HG03354 (cell line): ENCODE measurements at regions not wholly inside any gene's neighbourhood (a gene's known extent, or its start where the extent isn't known, plus 50 kb on each side); places are given as distances from the start of the nearest gene placed in this dataset.
"Not testable (repeated sequence)": the region's sequence is repeated elsewhere in the genome, so short reads cannot be mapped to it uniquely, and the experiment has no call there.

Experiments used
- ATAC-seq: cut with Tn5 transposase; IDR thresholded peaks from one replicate; pipeline ENCODE4 v1.9.1; 2021; ENCODE audit warnings: mild to moderate bottlenecking; ENCODE audit not compliant: unreplicated experiment, poor library complexity, severe bottlenecking

DNA sequence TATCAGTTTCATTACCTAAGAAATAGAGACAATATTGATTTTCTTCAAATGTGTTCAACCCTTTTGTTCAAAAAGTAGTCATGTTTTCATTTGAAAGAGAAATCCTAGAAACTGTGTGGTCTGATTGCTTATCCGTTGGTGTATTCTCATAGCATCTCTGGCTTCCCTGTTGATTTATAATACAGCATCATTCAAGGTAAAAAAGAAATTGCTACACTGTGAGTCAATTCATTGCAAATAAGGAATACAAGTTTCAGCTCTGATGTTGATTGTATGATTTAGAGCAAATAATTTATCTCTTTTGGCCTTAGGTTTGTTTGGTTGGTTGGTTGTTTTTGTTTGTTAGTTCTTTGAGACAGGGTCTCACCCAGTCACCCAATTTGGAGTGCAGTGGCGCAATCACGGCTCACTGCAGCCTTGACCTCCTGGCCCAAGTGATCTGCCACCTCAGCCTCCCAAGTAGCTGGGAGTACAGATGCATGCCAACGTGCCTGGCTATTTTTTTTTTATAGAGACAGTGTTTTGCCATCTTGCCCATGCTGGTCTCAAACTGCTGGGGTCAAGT, 185.5 kb upstream of the TNFAIP3 start:
- ATAC-seq = no peak

DNA sequence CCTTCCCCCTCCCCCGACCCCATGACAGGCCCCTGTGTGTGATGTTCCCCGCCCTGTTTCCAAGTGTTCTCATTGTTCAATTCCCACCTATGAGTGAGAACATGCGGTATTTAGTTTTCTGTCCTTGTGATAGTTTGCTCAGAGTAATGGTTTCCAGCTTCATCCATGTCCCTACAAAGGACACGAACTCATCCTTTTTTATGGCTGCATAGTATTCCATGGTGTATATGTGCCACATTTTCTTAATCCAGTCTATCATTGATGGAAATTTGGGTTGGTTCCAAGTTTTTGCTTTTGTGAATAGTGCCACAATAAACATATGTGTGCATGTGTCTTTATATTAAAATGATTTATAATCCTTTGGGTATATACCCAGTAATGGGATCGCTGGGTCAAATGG, 184.4 kb upstream of the TNFAIP3 start:
- ATAC-seq = not testable (repeated sequence)

DNA sequence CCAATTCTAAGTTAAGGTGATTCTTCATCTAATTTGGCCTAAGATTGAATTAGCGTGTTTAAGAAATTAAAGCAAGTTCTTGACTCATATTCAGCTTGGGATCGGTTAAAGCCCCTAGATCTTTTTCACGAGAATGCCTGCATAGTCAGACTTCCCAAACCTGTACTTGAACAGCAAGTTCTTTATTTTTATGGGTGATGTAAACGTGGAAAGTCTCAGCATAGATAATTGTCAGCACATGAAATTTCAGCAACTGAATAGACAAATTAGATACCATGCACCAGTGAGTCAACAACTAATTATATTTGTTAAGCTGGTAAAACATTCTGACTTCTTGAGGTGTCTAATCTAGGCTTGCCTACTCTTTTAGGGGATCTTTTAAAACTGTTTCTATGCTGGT, 183.1 kb upstream of the TNFAIP3 start:
- ATAC-seq = no peak

GRCh38 chr6:137685798-137686375, 181.2 kb upstream of the TNFAIP3 start:
- no peak for ATAC-seq

GRCh38 chr6:137687818-137688217, 179.2 kb upstream of the TNFAIP3 start:
- no peak for ATAC-seq

DNA sequence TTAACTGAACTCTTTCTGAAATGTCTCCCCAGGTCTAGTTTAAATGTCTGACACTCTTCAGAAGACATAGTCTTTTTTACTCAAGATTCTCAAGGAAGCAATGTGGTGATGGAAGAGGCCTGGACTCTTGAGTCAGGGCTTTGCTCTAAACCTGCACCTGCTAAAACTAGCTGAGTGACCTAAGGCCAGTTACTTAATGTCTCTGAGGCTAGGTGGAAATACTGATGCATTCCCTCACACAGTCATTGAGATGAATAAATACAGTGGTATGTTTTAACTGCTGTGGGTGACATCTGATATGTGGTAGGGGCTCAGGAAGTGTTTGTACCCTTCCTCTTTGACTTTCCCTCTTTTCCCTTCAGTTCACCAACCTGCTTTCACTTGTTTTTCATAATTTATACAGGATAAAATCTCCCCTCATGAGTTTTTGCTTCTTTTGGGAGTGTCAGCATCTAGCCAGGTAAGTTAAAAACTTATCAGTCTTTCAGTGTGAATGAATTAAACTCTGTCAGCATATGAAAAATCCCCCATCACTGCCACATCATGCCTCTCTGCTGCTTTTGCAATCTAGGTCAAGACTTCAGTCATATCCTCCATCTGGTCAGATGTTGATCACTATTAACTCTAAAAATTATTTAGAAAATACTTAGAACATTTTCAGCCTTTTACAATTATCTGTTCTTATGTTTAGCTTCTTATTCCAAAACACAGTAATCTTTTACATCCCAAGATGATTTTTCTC, 178.7 kb upstream of the TNFAIP3 start:
- ATAC-seq = no peak

- ATAC-seq = no peak
These were observed 177.7 kb upstream of the TNFAIP3 start for GRCh38 chr6:137689377-137689776.

GRCh38 chr6:137690034-137690433, 177.0 kb upstream of the TNFAIP3 start:
- no peak for ATAC-seq

GRCh38 chr6:137690721-137691120, 176.3 kb upstream of the TNFAIP3 start:
- no peak for ATAC-seq

GRCh38 chr6:137692308-137692707, 174.8 kb upstream of the TNFAIP3 start:
- ATAC-seq = no peak

DNA sequence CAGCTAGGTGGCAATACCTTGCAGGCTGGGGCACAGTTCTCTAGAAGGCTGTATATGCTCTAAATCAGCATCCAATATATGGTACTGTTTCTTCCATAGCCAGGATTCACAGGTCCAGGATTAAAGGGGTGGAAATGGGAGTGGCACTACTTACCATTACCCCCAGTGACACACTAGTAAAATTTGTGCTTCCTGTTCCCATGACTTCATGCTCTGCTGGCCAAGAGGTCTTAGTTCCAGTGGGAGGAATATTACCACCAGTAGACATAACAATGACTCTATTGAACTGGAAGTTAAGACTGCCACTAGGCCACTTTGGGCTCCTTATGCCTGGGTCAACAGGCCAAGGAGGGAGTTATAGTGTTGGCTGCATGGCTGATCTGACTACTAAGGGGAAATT, 174.3 kb upstream of the TNFAIP3 start:
- ATAC-seq = no peak

GRCh38 chr6:137693711-137694110, 173.3 kb upstream of the TNFAIP3 start:
- ATAC-seq = no peak

GRCh38 chr6:137696765-137697164, 170.3 kb upstream of the TNFAIP3 start:
- ATAC-seq = no peak

DNA sequence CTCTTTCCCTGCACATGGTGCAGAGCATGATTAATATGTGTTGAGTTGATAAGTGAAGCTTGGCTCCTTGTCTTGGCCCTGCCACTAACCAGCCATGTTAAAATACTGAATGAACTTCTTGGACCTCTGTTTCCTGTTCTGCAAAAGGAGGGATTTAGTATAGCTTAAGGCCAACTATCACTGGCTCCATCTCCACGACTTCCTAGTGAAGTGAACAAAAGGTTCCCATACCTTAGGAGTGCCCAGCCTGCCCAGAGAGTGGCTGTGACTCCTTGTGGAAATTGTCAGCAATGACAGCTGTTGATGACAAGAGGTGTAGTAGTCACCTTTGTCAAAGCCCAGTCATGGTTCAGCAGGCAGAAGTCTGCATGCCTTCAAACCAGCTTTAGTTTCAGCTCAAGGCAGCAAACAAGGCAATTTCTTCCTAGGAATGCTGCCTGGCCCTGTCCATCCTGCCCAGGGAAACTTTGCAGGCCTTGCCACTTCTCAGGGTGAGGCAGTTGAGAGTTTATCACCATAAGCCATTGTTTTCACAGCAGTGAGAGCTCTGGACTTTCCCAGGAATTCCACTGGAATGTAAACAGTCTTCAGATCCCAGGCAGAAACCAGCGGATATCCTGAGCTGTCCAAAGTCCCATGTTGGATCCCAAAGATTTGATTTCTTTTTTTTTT, 169.7 kb upstream of the TNFAIP3 start:
- ATAC-seq = peak; percentile 85

- ATAC-seq = peak; percentile 16
These were observed 168.4 kb upstream of the TNFAIP3 start for GRCh38 chr6:137698636-137699030.

- peak; percentile 44 for ATAC-seq
These were observed 167.9 kb upstream of the TNFAIP3 start for GRCh38 chr6:137699031-137699683.

GRCh38 chr6:137700161-137700560, 166.9 kb upstream of the TNFAIP3 start:
- no peak for ATAC-seq

- no peak for ATAC-seq
These were observed 166.1 kb upstream of the TNFAIP3 start for GRCh38 chr6:137700751-137701477.

DNA sequence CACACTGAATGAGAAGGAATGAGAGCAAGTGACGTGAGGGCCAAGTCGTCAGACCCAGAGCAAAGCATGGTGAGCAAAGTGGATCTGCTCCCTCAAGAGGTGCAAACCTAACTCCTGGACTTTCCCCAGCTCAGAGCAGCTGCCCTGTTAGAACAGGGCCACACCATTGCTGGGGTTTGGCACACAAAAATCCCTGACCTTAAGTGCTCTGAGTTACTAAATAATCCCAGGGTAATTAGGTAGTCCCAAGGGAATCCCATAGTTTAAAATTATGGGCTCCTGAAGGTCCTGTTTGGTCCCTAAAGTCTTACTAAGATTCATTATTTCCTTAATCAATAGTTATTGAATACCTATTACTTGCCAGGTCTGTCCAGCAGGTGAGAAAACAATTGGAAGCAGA, 165.1 kb upstream of the TNFAIP3 start:
- no peak for ATAC-seq
